ENCODE measurements at regions not wholly inside any gene's neighbourhood (a gene's known extent, or its start where the extent isn't known, plus 50 kb on each side); places are given as distances from the start of the nearest gene placed in this dataset.

GRCh38 chr18:72161691-72162090 lies 382.5 kb downstream of the CBLN2 start:
- no peaks in the 10 kb centered on the region for H4K20me1 ChIP-seq
- H3K4me1 ChIP-seq = no peaks in the 10 kb centered on the region
- TF ChIP-seq Cebpa-rat (IDR thresholded peaks at IDR 0.05) = no peak
- no peak overlapping the region for H3K9ac ChIP-seq
- no peaks in the 10 kb centered on the region for H3K27me3 ChIP-seq
- no peak overlapping the region for H3K27ac ChIP-seq
- peaks cover 4% of the 10 kb centered on the region; the same call in 1 of the 2 replicates for H3K9me3 ChIP-seq
- no peak overlapping the region for H3K4me3 ChIP-seq
- H3K36me3 ChIP-seq = no peaks in the 10 kb centered on the region
- H3K4me2 ChIP-seq = no peak overlapping the region

- Histone ChIP-seq H3K4me1 (no peaks in the 10 kb centered on the region), H3K27ac (no peak overlapping the region), H3K4me2 (no peak overlapping the region), H3K27me3 (no peaks in the 10 kb centered on the region), H4K20me1 (no peaks in the 10 kb centered on the region), H3K9ac (no peak overlapping the region), H3K4me3 (no peak overlapping the region), H3K36me3 (no peaks in the 10 kb centered on the region), H3K9me3 (no peaks in the 10 kb centered on the region)
- TF ChIP-seq Cebpa-rat (IDR thresholded peaks at IDR 0.05) = no peak
Measured at GRCh38 chr18:72160510-72161445, 383.4 kb downstream of the CBLN2 start.

GRCh38 chr18:72155327-72155726 lies 388.8 kb downstream of the CBLN2 start:
- Histone ChIP-seq H3K27ac (no peak overlapping the region), H3K4me1 (no peaks in the 10 kb centered on the region), H3K27me3 (no peaks in the 10 kb centered on the region), H3K9me3 (no peaks in the 10 kb centered on the region), H3K36me3 (no peaks in the 10 kb centered on the region), H4K20me1 (no peaks in the 10 kb centered on the region), H3K9ac (no peak overlapping the region), H3K4me2 (no peak overlapping the region), H3K4me3 (no peak overlapping the region)
- no peak for TF ChIP-seq Cebpa-rat (IDR thresholded peaks at IDR 0.05)

GRCh38 chr18:72154926-72155325 lies 389.2 kb downstream of the CBLN2 start:
- TF ChIP-seq Cebpa-rat (IDR thresholded peaks at IDR 0.05) = no peak
- Histone ChIP-seq H3K4me3 (no peak overlapping the region), H4K20me1 (no peaks in the 10 kb centered on the region), H3K9ac (no peak overlapping the region), H3K4me1 (no peaks in the 10 kb centered on the region), H3K27ac (no peak overlapping the region), H3K4me2 (no peak overlapping the region), H3K36me3 (no peaks in the 10 kb centered on the region), H3K27me3 (no peaks in the 10 kb centered on the region), H3K9me3 (no peaks in the 10 kb centered on the region)

GRCh38 chr18:72152935-72153334 lies 391.2 kb downstream of the CBLN2 start:
- Histone ChIP-seq H3K4me2 (no peak overlapping the region), H3K4me1 (no peaks in the 10 kb centered on the region), H3K4me3 (no peak overlapping the region), H3K27ac (no peak overlapping the region), H3K9me3 (no peaks in the 10 kb centered on the region), H3K27me3 (no peaks in the 10 kb centered on the region), H4K20me1 (no peaks in the 10 kb centered on the region), H3K9ac (no peak overlapping the region), H3K36me3 (no peaks in the 10 kb centered on the region)
- TF ChIP-seq Cebpa-rat (IDR thresholded peaks at IDR 0.05) = no peak

GRCh38 chr18:72147830-72148229 lies 396.3 kb downstream of the CBLN2 start:
- no peak for TF ChIP-seq Cebpa-rat (IDR thresholded peaks at IDR 0.05)
- Histone ChIP-seq H3K4me3 (no peak overlapping the region), H3K4me1 (no peaks in the 10 kb centered on the region), H3K9me3 (no peaks in the 10 kb centered on the region), H3K36me3 (no peaks in the 10 kb centered on the region), H3K9ac (no peak overlapping the region), H3K27ac (no peak overlapping the region), H4K20me1 (no peaks in the 10 kb centered on the region), H3K27me3 (no peaks in the 10 kb centered on the region), H3K4me2 (no peak overlapping the region)

- Histone ChIP-seq H3K27ac (no peak overlapping the region), H3K9me3 (no peaks in the 10 kb centered on the region), H3K9ac (no peak overlapping the region), H4K20me1 (no peaks in the 10 kb centered on the region), H3K4me1 (no peaks in the 10 kb centered on the region), H3K36me3 (no peaks in the 10 kb centered on the region), H3K4me2 (no peak overlapping the region), H3K27me3 (no peaks in the 10 kb centered on the region), H3K4me3 (no peak overlapping the region)
- TF ChIP-seq Cebpa-rat (IDR thresholded peaks at IDR 0.05) = no peak
Measured at GRCh38 chr18:72140007-72140406, 404.1 kb downstream of the CBLN2 start.

GRCh38 chr18:72128649-72129048 lies 415.5 kb downstream of the CBLN2 start:
- Histone ChIP-seq H3K4me2 (no peak overlapping the region), H3K27ac (no peak overlapping the region), H3K36me3 (no peaks in the 10 kb centered on the region), H4K20me1 (no peaks in the 10 kb centered on the region), H3K9me3 (no peaks in the 10 kb centered on the region), H3K27me3 (no peaks in the 10 kb centered on the region), H3K9ac (no peak overlapping the region), H3K4me1 (no peaks in the 10 kb centered on the region), H3K4me3 (no peak overlapping the region)
- no peak for TF ChIP-seq Cebpa-rat (IDR thresholded peaks at IDR 0.05)

GRCh38 chr18:72122103-72122502 lies 422.0 kb downstream of the CBLN2 start:
- H3K27ac ChIP-seq = no peak overlapping the region
- no peaks in the 10 kb centered on the region for H3K9me3 ChIP-seq
- H3K9ac ChIP-seq = no peak overlapping the region
- H3K27me3 ChIP-seq = no peaks in the 10 kb centered on the region
- no peaks in the 10 kb centered on the region for H4K20me1 ChIP-seq
- TF ChIP-seq Cebpa-rat (IDR thresholded peaks at IDR 0.05) = no peak
- no peak overlapping the region for H3K4me2 ChIP-seq
- no peaks in the 10 kb centered on the region for H3K36me3 ChIP-seq
- H3K4me3 ChIP-seq = no peak overlapping the region
- H3K4me1 ChIP-seq = no peaks in the 10 kb centered on the region

GRCh38 chr18:72119082-72119481 lies 425.1 kb downstream of the CBLN2 start:
- Histone ChIP-seq H3K4me2 (no peak overlapping the region), H3K4me3 (no peak overlapping the region), H3K27ac (no peak overlapping the region), H3K9me3 (no peaks in the 10 kb centered on the region), H3K36me3 (no peaks in the 10 kb centered on the region), H3K9ac (no peak overlapping the region), H3K4me1 (no peaks in the 10 kb centered on the region), H3K27me3 (no peaks in the 10 kb centered on the region), H4K20me1 (no peaks in the 10 kb centered on the region)
- TF ChIP-seq Cebpa-rat (IDR thresholded peaks at IDR 0.05) = no peak

Data from BLaER1 (cell line).